ENCODE measurements at regions not wholly inside any gene's neighbourhood (a gene's known extent, or its start where the extent isn't known, plus 50 kb on each side); places are given as distances from the start of the nearest gene placed in this dataset.

DNA sequence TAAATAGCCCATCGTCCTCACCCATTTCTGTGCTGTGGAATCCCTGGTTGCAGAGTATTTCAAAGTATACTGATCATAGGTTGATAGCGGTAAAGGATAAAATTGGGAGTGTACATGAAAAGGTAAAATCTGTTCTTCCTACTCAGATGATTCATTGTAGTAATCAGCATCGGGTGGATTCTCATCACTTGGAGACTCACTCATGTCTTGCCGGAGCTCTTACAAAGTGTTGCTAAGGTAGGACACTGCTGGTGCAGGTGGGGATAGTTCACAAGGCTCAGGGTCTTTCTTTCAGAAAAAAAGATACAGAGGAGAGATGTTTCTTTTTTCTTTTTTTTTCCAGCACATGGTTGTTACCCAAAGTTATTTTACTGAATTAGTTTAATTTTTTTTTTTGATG, 84.8 kb downstream of the MTNR1B start:
- Mint-ChIP-seq H3K27me3 (ENCODE audit: low read depth) (no peaks in the 10 kb centered on the region), H3K9me3 (no peaks in the 10 kb centered on the region), H3K36me3 (ENCODE audit: insufficient read depth in 1 of 3, low read depth in 3 of 3) (peaks cover 0 to 2% (median 0%) of the 10 kb centered on the region in 3 experiments; a peak in 1 of 7 replicates), H3K27ac (no peak overlapping the region), H3K4me3 (no peak overlapping the region), H3K4me1 (peaks cover 10 to 11% of the 10 kb centered on the region in 2 experiments)
- Histone ChIP-seq H2BK20ac (ENCODE audit: low read depth, low read length, poor library complexity, severe bottlenecking) (no peak overlapping the region), H2BK5ac (ENCODE audit: insufficient read length, low read length) (no peak overlapping the region), H4K8ac (replicated peaks; ENCODE audit: insufficient read length, low read depth, low read length) (no peak overlapping the region), H3K27me3 (ENCODE audit: insufficient read depth, low read length) (no peaks in the 10 kb centered on the region), H3K23me2 (ENCODE audit: insufficient read length, low read depth, low read length, poor library complexity, severe bottlenecking) (no peaks in the 10 kb centered on the region), H3K79me2 (ENCODE audit: insufficient read depth, low read length) (no peaks in the 10 kb centered on the region), H4K20me1 (ENCODE audit: control insufficient read depth, insufficient read depth, insufficient read length) (no peaks in the 10 kb centered on the region), H2BK120ac (ENCODE audit: low read depth, low read length, poor library complexity, severe bottlenecking) (no peak overlapping the region), H3T11ph (ENCODE audit: low read length) (no peak overlapping the region), H3K79me1 (ENCODE audit: insufficient read depth, low read depth, low read length, poor library complexity, severe bottlenecking) (no peaks in the 10 kb centered on the region), H3K9ac (ENCODE audit: extremely low read depth, insufficient read length, low read length) (no peak overlapping the region), H3K4ac (ENCODE audit: low read depth, low read length) (no peak overlapping the region), H2BK15ac (ENCODE audit: low read depth, low read length) (no peak overlapping the region), H2AK5ac (ENCODE audit: insufficient read length, low read length) (no peak overlapping the region), H3K4me1 (ENCODE audit: insufficient read depth, low read length) (no peaks in the 10 kb centered on the region), H2AFZ (ENCODE audit: low read length) (no peak overlapping the region), H3K27ac (ENCODE audit: insufficient read length, low read depth, low read length) (no peak overlapping the region), H4K91ac (ENCODE audit: insufficient read length, low read depth, low read length) (no peak overlapping the region), H2BK12ac (ENCODE audit: insufficient read length, low read depth, low read length) (no peak overlapping the region), H3K23ac (ENCODE audit: insufficient read length, low read depth, low read length) (no peak overlapping the region), H3K9me3 (ENCODE audit: control insufficient read depth, low read depth, low read length) (no peaks in the 10 kb centered on the region), H4K5ac (ENCODE audit: insufficient read length, low read depth, low read length) (no peak overlapping the region), H3K4me2 (ENCODE audit: insufficient read depth, insufficient read length, low read length) (no peak overlapping the region), H3K56ac (ENCODE audit: insufficient read length, low read depth, low read length) (no peak overlapping the region), H3K14ac (ENCODE audit: insufficient read depth, low read length) (no peak overlapping the region), H3K18ac (ENCODE audit: insufficient read length, low read depth, low read length) (no peak overlapping the region)
- TF ChIP-seq, protein P1, sequence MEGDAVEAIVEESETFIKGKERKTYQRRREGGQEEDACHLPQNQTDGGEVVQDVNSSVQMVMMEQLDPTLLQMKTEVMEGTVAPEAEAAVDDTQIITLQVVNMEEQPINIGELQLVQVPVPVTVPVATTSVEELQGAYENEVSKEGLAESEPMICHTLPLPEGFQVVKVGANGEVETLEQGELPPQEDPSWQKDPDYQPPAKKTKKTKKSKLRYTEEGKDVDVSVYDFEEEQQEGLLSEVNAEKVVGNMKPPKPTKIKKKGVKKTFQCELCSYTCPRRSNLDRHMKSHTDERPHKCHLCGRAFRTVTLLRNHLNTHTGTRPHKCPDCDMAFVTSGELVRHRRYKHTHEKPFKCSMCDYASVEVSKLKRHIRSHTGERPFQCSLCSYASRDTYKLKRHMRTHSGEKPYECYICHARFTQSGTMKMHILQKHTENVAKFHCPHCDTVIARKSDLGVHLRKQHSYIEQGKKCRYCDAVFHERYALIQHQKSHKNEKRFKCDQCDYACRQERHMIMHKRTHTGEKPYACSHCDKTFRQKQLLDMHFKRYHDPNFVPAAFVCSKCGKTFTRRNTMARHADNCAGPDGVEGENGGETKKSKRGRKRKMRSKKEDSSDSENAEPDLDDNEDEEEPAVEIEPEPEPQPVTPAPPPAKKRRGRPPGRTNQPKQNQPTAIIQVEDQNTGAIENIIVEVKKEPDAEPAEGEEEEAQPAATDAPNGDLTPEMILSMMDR (conservative IDR thresholded peaks at IDR 0.05): no peak
- DNase-seq: no peak
- WGBS (ENCODE audit: extremely low coverage, insufficient read length, low lambda C conversion rate): no CpG with 5 or more reads among the region's 4 CpGs
